ENCODE measurements at regions not wholly inside any gene's neighbourhood (a gene's known extent, or its start where the extent isn't known, plus 50 kb on each side); places are given as distances from the start of the nearest gene placed in this dataset.
A peak's percentile ranks its signal among the peaks of the same experiment; 100 is the strongest.

DNA sequence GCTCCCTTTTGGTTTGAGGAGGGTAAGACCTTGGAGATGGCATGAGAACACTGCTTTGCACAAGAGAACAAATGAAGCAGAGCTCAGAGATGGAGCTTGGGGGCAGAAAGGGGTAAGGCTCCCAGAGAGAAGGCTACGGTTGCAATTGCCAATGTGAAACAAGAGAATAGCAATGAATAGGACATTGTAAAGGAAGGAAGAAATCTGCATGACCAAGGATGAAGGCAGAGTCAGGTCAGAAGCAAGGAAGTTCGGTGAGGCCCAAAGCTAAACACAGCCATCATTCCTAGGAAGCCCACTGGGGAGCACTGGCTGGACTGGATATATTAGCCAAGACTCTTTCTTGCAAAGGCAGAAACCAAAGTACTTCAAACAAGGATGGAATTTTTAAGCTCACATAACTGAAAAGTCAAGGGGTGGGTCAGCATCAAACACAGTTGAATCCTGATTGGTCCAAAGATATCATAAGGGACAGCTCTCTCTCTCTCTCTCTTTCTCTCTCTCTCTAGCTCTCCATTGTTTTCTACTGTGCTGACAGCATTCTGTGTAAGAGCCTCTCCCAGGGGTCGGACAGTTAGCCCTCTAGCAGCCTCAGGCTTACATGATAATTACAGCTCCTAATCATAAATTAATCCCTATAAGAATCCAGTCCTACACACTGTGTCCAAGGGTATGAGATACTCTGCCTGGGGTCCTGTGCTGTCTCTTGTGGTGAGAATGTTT, 484.3 kb downstream of the SOX6 start:
- Histone ChIP-seq H3K4me1 (ENCODE audit: control insufficient read depth in 2 of 2, insufficient read depth in 1 of 2, low read depth in 1 of 2, low read length in 2 of 2) (peaks cover 19 to 20% of the 10 kb centered on the region in 2 donors), H2AFZ (ENCODE audit: low read length) (no peak overlapping the region), H2BK5ac (ENCODE audit: low read length) (no peak overlapping the region), H3K27ac (replicated peaks; ENCODE audit: low read length) (peak overlapping the region; percentile 0), H3K36me3 (replicated peaks in 1 of 2; ENCODE audit: control insufficient read depth in 2 of 2, insufficient read depth in 2 of 2, low read length in 2 of 2) (no peaks in the 10 kb centered on the region), H3K4me2 (ENCODE audit: insufficient read depth, low read length, poor library complexity, severe bottlenecking) (no peak overlapping the region), H3K9me3 (replicated peaks in 1 of 2; ENCODE audit: control insufficient read depth in 2 of 2, insufficient read depth in 1 of 2, low read depth in 1 of 2, low read length in 2 of 2) (no peaks in the 10 kb centered on the region), H2BK120ac (ENCODE audit: low read depth, low read length) (no peak overlapping the region), H2BK15ac (ENCODE audit: low read length) (no peak overlapping the region), H3K18ac (ENCODE audit: low read length) (no peak overlapping the region), H2AK5ac (ENCODE audit: low read depth, low read length) (no peak overlapping the region), H3K4ac (ENCODE audit: low read length) (no peak overlapping the region), H3K4me3 (ENCODE audit: low read length in 2 of 2) (no peak overlapping the region), H3K23ac (ENCODE audit: low read depth, low read length, poor library complexity) (no peak overlapping the region), H3K27me3 (ENCODE audit: control insufficient read depth in 3 of 3, insufficient read depth in 3 of 3, low read depth in 1 of 3, low read length in 3 of 3) (peaks cover 0 to 24% (median 0%) of the 10 kb centered on the region in 3 experiments), H3K79me1 (ENCODE audit: low read depth, low read length) (no peaks in the 10 kb centered on the region), H4K91ac (ENCODE audit: low read depth, low read length, poor library complexity) (no peak overlapping the region), H2BK12ac (ENCODE audit: low read length) (no peak overlapping the region), H4K8ac (ENCODE audit: low read depth, low read length) (no peak overlapping the region), H3K14ac (ENCODE audit: low read length) (no peak overlapping the region), H3K9ac (ENCODE audit: low read depth, low read length, poor library complexity) (no peak overlapping the region)
- no CpG with 5 or more reads among the region's 3 CpGs for WGBS, 2 donors (ENCODE audit: extremely low coverage in 2 of 2, insufficient read length in 2 of 2, insufficient replicate concordance in 1 of 2)
- DNase-seq (ENCODE audit: low spot score) = no peak

DNA sequence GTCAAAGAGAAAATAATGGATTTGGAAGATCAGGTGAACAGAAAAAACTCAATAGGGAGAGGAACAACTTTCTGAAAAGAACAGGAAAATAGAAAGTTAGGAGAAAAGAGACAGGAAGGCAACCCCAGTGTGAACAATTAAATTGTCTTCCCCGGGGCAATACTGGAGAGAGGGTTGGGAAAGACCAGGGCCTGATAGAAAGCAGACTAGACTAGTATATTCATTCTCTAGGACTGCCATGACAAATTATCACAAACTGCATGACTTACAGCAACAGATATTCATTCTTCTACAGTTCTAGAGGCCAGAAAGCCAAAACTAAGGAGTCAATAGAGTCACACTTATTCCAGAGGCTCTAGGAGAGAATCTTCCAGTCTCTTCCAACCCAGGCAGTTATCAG, 482.8 kb downstream of the SOX6 start:
- no peak for DNase-seq (ENCODE audit: low spot score)
- Histone ChIP-seq H2BK12ac (ENCODE audit: low read length) (no peak overlapping the region), H3K4ac (ENCODE audit: low read length) (no peak overlapping the region), H3K27me3 (ENCODE audit: control insufficient read depth in 3 of 3, insufficient read depth in 3 of 3, low read depth in 1 of 3, low read length in 3 of 3) (peaks cover 0 to 29% (median 0%) of the 10 kb centered on the region in 3 experiments), H3K4me1 (ENCODE audit: control insufficient read depth in 2 of 2, insufficient read depth in 1 of 2, low read depth in 1 of 2, low read length in 2 of 2) (peaks cover 19 to 20% of the 10 kb centered on the region in 2 donors), H3K4me2 (ENCODE audit: insufficient read depth, low read length, poor library complexity, severe bottlenecking) (no peak overlapping the region), H2BK5ac (ENCODE audit: low read length) (no peak overlapping the region), H3K14ac (ENCODE audit: low read length) (no peak overlapping the region), H4K91ac (ENCODE audit: low read depth, low read length, poor library complexity) (no peak overlapping the region), H2BK120ac (ENCODE audit: low read depth, low read length) (no peak overlapping the region), H3K23ac (ENCODE audit: low read depth, low read length, poor library complexity) (no peak overlapping the region), H3K9ac (ENCODE audit: low read depth, low read length, poor library complexity) (no peak overlapping the region), H3K4me3 (ENCODE audit: low read length in 2 of 2) (no peak overlapping the region), H3K27ac (replicated peaks; ENCODE audit: low read length) (no peak overlapping the region), H4K8ac (ENCODE audit: low read depth, low read length) (no peak overlapping the region), H3K18ac (ENCODE audit: low read length) (no peak overlapping the region), H2AK5ac (ENCODE audit: low read depth, low read length) (no peak overlapping the region), H2AFZ (ENCODE audit: low read length) (no peak overlapping the region), H2BK15ac (ENCODE audit: low read length) (no peak overlapping the region), H3K79me1 (ENCODE audit: low read depth, low read length) (no peaks in the 10 kb centered on the region), H3K9me3 (replicated peaks in 1 of 2; ENCODE audit: control insufficient read depth in 2 of 2, insufficient read depth in 1 of 2, low read depth in 1 of 2, low read length in 2 of 2) (no peaks in the 10 kb centered on the region), H3K36me3 (replicated peaks in 1 of 2; ENCODE audit: control insufficient read depth in 2 of 2, insufficient read depth in 2 of 2, low read length in 2 of 2) (no peaks in the 10 kb centered on the region)
- WGBS, 2 donors (ENCODE audit: extremely low coverage in 2 of 2, insufficient read length in 2 of 2, insufficient replicate concordance in 1 of 2) = no CpG with 5 or more reads among the region's 1 CpG

DNA sequence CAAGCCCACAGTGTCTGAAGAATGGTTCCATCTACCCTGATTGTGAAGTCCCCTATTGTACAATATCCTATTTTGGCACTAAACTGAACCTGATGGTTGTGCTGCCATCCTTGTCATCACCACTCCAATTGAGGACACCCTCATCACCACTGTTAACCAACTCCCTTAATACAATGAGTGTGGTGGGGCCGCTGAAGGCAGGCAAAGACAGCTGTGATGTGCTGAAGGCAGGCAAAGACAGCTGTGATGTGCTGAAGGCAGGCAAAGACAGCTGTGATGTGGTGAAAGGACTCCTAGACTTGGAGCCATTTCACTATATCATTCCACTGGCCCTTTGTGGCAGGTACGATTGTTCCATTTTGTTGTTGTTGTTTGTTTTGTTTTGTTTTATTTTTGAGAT, 481.6 kb downstream of the SOX6 start:
- H3K4ac ChIP-seq (ENCODE audit: low read length) = no peak overlapping the region
- no peak overlapping the region for H2AFZ ChIP-seq (ENCODE audit: low read length)
- no CpG with 5 or more reads among the region's 2 CpGs for WGBS, 2 donors (ENCODE audit: extremely low coverage in 2 of 2, insufficient read length in 2 of 2, insufficient replicate concordance in 1 of 2)
- no peak overlapping the region for H3K9ac ChIP-seq (ENCODE audit: low read depth, low read length, poor library complexity)
- no peaks in the 10 kb centered on the region for H3K79me1 ChIP-seq (ENCODE audit: low read depth, low read length)
- no peak overlapping the region for H3K27ac ChIP-seq (replicated peaks; ENCODE audit: low read length)
- peaks cover 0 to 24% (median 0%) of the 10 kb centered on the region in 3 experiments for H3K27me3 ChIP-seq (ENCODE audit: control insufficient read depth in 3 of 3, insufficient read depth in 3 of 3, low read depth in 1 of 3, low read length in 3 of 3)
- no peak overlapping the region for H3K23ac ChIP-seq (ENCODE audit: low read depth, low read length, poor library complexity)
- H2BK15ac ChIP-seq (ENCODE audit: low read length) = no peak overlapping the region
- no peak overlapping the region for H2BK12ac ChIP-seq (ENCODE audit: low read length)
- no peak overlapping the region for H2BK5ac ChIP-seq (ENCODE audit: low read length)
- H3K36me3 ChIP-seq (replicated peaks in 1 of 2; ENCODE audit: control insufficient read depth in 2 of 2, insufficient read depth in 2 of 2, low read length in 2 of 2) = no peaks in the 10 kb centered on the region
- no peak overlapping the region for H4K8ac ChIP-seq (ENCODE audit: low read depth, low read length)
- no peak overlapping the region for H2AK5ac ChIP-seq (ENCODE audit: low read depth, low read length)
- H2BK120ac ChIP-seq (ENCODE audit: low read depth, low read length) = no peak overlapping the region
- no peak overlapping the region for H4K91ac ChIP-seq (ENCODE audit: low read depth, low read length, poor library complexity)
- no peak overlapping the region for H3K4me2 ChIP-seq (ENCODE audit: insufficient read depth, low read length, poor library complexity, severe bottlenecking)
- H3K18ac ChIP-seq (ENCODE audit: low read length) = no peak overlapping the region
- no peak overlapping the region for H3K14ac ChIP-seq (ENCODE audit: low read length)
- no peaks in the 10 kb centered on the region for H3K9me3 ChIP-seq (replicated peaks in 1 of 2; ENCODE audit: control insufficient read depth in 2 of 2, insufficient read depth in 1 of 2, low read depth in 1 of 2, low read length in 2 of 2)
- H3K4me1 ChIP-seq (ENCODE audit: control insufficient read depth in 2 of 2, insufficient read depth in 1 of 2, low read depth in 1 of 2, low read length in 2 of 2) = peaks cover 19 to 20% of the 10 kb centered on the region in 2 donors
- DNase-seq (ENCODE audit: low spot score) = no peak
- H3K4me3 ChIP-seq (ENCODE audit: low read length in 2 of 2) = no peak overlapping the region

DNA sequence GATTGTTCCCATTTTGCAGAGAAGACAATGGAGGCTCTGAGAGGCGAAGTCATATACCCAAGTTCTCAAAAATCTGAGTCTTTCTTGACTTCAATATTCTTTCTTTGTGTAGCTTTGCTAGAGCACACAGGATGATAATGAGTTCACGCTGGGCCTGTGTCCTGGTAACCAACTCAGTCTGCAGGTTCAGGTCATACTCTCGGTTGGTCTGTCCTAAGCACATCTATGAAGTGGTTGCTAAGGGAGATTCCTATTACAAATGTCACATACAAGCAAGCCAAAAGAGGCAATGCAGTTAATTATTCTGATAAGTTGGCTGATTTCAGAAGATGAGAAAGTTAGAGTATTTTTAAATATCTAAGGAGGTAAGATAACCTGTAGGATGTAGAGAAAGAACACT, 481.0 kb downstream of the SOX6 start:
- Histone ChIP-seq H2BK120ac (ENCODE audit: low read depth, low read length) (no peak overlapping the region), H2BK15ac (ENCODE audit: low read length) (no peak overlapping the region), H3K27me3 (ENCODE audit: control insufficient read depth in 3 of 3, insufficient read depth in 3 of 3, low read depth in 1 of 3, low read length in 3 of 3) (peaks cover 0 to 24% (median 0%) of the 10 kb centered on the region in 3 experiments), H4K8ac (ENCODE audit: low read depth, low read length) (no peak overlapping the region), H3K4me1 (ENCODE audit: control insufficient read depth in 2 of 2, insufficient read depth in 1 of 2, low read depth in 1 of 2, low read length in 2 of 2) (peaks cover 19 to 20% of the 10 kb centered on the region in 2 donors), H2AK5ac (ENCODE audit: low read depth, low read length) (no peak overlapping the region), H2BK12ac (ENCODE audit: low read length) (no peak overlapping the region), H3K4me3 (ENCODE audit: low read length in 2 of 2) (no peak overlapping the region), H2BK5ac (ENCODE audit: low read length) (no peak overlapping the region), H3K79me1 (ENCODE audit: low read depth, low read length) (no peaks in the 10 kb centered on the region), H3K4me2 (ENCODE audit: insufficient read depth, low read length, poor library complexity, severe bottlenecking) (no peak overlapping the region), H4K91ac (ENCODE audit: low read depth, low read length, poor library complexity) (no peak overlapping the region), H3K36me3 (replicated peaks in 1 of 2; ENCODE audit: control insufficient read depth in 2 of 2, insufficient read depth in 2 of 2, low read length in 2 of 2) (no peaks in the 10 kb centered on the region), H3K18ac (ENCODE audit: low read length) (no peak overlapping the region), H3K27ac (replicated peaks; ENCODE audit: low read length) (no peak overlapping the region), H3K9ac (ENCODE audit: low read depth, low read length, poor library complexity) (no peak overlapping the region), H3K14ac (ENCODE audit: low read length) (no peak overlapping the region), H3K9me3 (replicated peaks in 1 of 2; ENCODE audit: control insufficient read depth in 2 of 2, insufficient read depth in 1 of 2, low read depth in 1 of 2, low read length in 2 of 2) (no peaks in the 10 kb centered on the region), H3K23ac (ENCODE audit: low read depth, low read length, poor library complexity) (no peak overlapping the region), H3K4ac (ENCODE audit: low read length) (no peak overlapping the region), H2AFZ (ENCODE audit: low read length) (no peak overlapping the region)
- no CpG with 5 or more reads among the region's 3 CpGs for WGBS, 2 donors (ENCODE audit: extremely low coverage in 2 of 2, insufficient read length in 2 of 2, insufficient replicate concordance in 1 of 2)
- no peak for DNase-seq (ENCODE audit: low spot score)

Data from neuronal stem cell (in vitro differentiated cells).